Dedifferentiated amniotic fluid mesenchymal stem cell (primary cell): ENCODE measurements at regions not wholly inside any gene's neighbourhood (a gene's known extent, or its start where the extent isn't known, plus 50 kb on each side); places are given as distances from the start of the nearest gene placed in this dataset.
"Not testable (repeated sequence)": the region's sequence is repeated elsewhere in the genome, so short reads cannot be mapped to it uniquely, and the experiment has no call there.

Source experiments
- DNase-seq: peaks from one replicate; pipeline ENCODE4 v3.0.0-alpha.2; 2016; ENCODE audit errors: extremely low spot score

DNA sequence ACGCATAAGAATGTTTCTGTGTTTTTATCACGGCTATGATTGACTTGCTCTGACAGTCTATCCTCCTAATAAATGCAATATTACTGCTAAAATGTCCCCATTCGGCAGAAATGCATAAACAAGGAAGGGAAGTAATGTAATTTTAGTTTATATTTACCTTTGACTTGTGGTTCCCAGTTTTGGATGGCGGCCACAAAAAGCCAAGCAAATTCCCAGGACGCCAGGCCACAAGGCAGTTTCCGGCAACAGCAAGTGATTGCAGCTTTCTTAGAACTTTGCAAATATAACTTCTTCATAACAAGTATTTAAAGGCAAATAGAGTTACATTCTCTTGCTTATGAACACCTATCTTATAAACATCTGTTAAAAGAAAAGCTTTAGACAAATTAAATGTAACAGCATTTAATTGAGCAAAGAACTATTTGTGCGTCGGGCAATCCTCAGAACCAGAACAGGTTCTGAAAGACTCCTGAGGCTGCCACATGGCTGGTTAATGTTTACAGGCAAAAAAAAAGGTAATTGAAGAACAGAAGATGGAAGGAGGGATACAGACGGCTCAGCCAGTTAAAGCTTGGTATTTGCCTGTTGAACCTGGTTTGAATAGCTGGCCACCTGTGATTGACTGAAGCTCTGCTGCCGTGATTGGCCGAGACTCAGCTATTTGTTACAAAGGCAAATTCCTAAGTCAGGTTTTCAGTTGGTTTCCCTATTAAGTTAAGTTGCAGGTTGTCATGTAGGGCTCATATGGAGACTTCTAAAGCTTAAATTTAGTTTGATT lies 80.8 kb downstream of the C21orf91 start:
- DNase-seq: no peak

DNA sequence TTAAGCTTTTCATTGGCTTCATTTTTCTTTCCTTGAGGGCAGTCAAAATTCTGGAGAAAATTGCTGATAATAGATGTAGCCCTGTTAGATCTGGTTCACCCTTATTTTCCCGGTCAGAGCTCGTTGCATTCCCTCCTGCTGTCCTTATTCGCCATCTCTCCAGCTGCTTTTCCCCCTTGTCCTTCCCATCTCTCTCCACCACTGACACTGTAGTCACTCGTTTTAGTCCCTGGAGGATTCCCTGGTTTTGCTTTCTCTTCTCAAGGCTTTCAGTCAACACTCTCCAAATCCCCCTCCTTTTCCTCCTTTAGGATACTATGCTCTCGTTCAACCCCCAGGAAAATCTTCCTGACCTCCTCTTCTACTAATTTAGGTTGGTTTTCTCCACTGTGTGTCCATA lies 83.1 kb downstream of the C21orf91 start:
- DNase-seq: no peak

GRCh38 chr21:17733209-17733608 lies 85.9 kb downstream of the C21orf91 start:
- DNase-seq: no peak

- no peak for DNase-seq
These were observed 86.8 kb downstream of the C21orf91 start for GRCh38 chr21:17732306-17732705.

DNA sequence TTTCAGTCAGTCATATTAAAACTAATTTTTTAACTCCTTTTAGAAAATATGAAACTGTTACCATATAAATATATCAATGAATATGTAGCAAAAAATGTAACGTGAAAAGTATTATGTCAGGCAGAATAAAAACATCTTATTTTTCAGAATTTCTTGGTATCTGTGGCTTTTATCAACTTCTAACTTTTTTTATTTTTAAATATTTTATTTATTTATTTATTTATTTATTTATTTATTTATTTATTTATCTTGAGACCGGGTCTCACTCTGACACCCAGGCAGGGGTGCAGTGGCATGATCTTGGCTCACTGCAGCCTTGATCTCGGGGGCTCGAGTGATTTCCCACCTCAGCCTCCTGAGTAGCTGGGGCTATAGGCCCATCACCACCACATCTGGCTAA lies 87.6 kb downstream of the C21orf91 start:
- no peak for DNase-seq

GRCh38 chr21:17730782-17731181 lies 88.4 kb downstream of the C21orf91 start:
- peak; percentile 20 for DNase-seq

- no peak for DNase-seq
These were observed 89.7 kb downstream of the C21orf91 start for GRCh38 chr21:17729455-17729854.

DNA sequence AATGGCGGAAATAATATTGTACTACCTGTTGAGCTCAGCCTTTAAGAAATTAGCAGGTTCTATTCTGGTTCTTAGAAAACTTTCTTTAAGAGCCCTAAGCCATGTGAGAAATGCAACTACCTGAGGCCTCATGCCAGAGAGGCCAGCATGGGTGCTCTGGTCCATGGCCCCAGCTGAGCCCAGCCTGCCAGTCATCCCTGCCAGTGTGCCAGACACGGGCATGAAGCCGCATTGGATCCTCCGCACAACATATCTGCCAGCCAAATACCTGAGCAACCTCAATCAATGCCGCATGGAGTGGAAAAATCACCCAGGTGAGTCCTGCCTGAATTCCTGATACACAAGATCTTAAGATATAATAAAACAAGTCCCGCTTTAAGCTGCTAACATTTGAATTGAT lies 91.8 kb downstream of the C21orf91 start:
- DNase-seq: no peak

DNA sequence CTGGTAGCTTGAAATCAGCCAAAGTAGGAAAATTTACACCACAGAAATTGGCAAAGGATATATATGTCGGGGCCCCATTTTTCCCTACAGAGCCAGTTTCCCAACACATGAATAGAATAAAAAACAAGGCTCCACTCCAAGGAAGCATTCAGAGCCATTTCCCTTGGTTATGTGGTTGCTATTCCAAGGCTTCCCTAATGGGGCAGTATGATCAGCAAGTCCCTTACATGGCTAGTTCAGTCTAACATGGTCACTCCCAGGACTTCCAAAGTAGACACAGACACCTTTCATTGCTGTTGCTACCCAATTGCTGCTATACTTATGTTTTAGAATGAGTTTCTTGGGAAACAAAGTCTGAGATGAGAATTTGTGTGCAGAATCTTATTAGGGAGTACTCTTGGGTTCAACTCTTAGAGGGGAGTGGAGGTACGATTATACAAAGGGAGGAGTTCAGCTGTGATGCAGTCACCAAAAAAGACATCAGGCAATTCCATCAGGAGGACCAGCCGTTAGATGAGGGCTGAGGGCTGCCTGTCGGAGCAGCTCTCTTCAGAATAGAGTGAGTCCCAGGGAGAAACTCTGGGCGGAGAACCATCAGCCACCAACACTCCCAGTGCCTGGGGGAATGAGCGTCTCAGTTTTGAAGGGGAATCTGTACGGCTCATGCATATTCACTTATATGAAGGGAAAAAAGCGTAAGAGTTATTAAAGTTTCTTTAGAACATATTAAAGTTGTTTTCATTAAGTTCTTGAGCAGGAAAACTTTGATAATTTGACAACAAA lies 92.9 kb downstream of the C21orf91 start:
- DNase-seq: no peak

GRCh38 chr21:17725339-17725738 lies 93.8 kb downstream of the C21orf91 start:
- no peak for DNase-seq

- no peak for DNase-seq
These were observed 100.2 kb upstream of the BTG3 start for GRCh38 chr21:17712887-17713286.

DNA sequence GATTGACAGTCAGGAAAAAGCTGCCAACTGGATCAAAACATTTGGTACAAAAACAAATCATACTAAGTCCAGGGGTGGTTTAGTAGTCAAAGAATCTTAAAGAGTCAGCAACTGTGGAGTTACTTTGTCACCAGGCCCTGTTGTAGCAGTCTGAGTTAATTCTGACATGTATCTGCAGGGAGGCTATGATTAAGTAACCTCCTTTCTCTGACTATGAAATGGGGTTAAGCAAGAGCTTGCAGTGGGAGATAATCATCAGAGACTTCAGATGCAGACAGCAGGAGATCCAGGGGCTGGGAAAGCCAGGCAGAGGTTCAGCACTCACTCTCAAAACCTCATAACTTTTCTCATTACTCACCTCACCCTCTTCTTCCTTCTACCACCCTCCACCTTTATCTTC lies 99.2 kb upstream of the BTG3 start:
- DNase-seq: no peak

GRCh38 chr21:17709266-17709611 lies 96.5 kb upstream of the BTG3 start:
- DNase-seq: no peak

- DNase-seq: no peak
These were observed 96.0 kb upstream of the BTG3 start for GRCh38 chr21:17708522-17709265.

- no peak for DNase-seq
These were observed 87.0 kb upstream of the BTG3 start for GRCh38 chr21:17699524-17700189.

- DNase-seq: no peak
These were observed 84.8 kb upstream of the BTG3 start for GRCh38 chr21:17697473-17697872.

GRCh38 chr21:17694416-17694815 lies 81.7 kb upstream of the BTG3 start:
- not testable (repeated sequence) for DNase-seq

DNA sequence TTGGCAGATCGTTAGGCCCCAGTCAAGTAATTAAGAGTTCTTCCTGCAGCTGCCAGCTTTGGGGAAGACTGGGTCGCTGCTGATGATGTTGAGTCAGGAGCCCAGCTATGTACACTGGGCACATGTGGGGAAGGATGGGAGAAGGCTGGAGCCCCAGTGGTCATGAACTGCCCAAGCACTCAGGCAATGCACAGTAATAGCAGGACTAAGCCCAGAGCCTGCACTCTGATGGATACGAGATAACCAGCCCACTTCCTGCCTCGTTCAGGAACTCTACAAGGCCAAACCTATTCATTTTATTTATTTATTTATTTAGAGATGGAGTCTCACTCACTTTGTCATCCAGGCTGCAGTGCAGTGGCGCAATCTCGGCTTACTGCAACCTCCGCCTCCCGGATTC lies 81.1 kb upstream of the BTG3 start:
- no peak for DNase-seq

GRCh38 chr21:17690078-17690494 lies 77.4 kb upstream of the BTG3 start:
- DNase-seq: no peak

GRCh38 chr21:17688912-17689874 lies 76.5 kb upstream of the BTG3 start:
- peak; percentile 60 for DNase-seq

GRCh38 chr21:17682924-17683323 lies 70.2 kb upstream of the BTG3 start:
- no peak for DNase-seq
